NCI-H226 (cell line): ENCODE measurements at regions not wholly inside any gene's neighbourhood (a gene's known extent, or its start where the extent isn't known, plus 50 kb on each side); places are given as distances from the start of the nearest gene placed in this dataset.

Experiments
- DNase-seq: peaks from one replicate; pipeline ENCODE4 v3.0.0-alpha.2; 2015

- DNase-seq = no peak
These were observed 77.6 kb downstream of the PCDH1 start for GRCh38 chr5:141800617-141801016.

GRCh38 chr5:141799507-141800167 lies 78.6 kb downstream of the PCDH1 start:
- DNase-seq = no peak

- DNase-seq = no peak
These were observed 80.8 kb downstream of the PCDH1 start for GRCh38 chr5:141797425-141797824.

- no peak for DNase-seq
These were observed 82.8 kb downstream of the PCDH1 start for GRCh38 chr5:141795421-141795820.

- no peak for DNase-seq
These were observed 84.3 kb downstream of the PCDH1 start for GRCh38 chr5:141793881-141794280.

- no peak for DNase-seq
These were observed 84.8 kb downstream of the PCDH1 start for GRCh38 chr5:141793403-141793802.

GRCh38 chr5:141790630-141791029 lies 87.6 kb downstream of the PCDH1 start:
- DNase-seq = no peak

- DNase-seq = no peak
These were observed 88.9 kb downstream of the PCDH1 start for GRCh38 chr5:141789330-141789729.

- no peak for DNase-seq
These were observed 89.8 kb downstream of the PCDH1 start for GRCh38 chr5:141788296-141788970.

- DNase-seq = no peak
These were observed 90.8 kb downstream of the PCDH1 start for GRCh38 chr5:141787376-141787775.

GRCh38 chr5:141786700-141787099 lies 91.5 kb downstream of the PCDH1 start:
- no peak for DNase-seq

- no peak for DNase-seq
These were observed 92.5 kb downstream of the PCDH1 start for GRCh38 chr5:141785711-141786110.

- no peak for DNase-seq
These were observed 93.1 kb downstream of the PCDH1 start for GRCh38 chr5:141785135-141785534.

- no peak for DNase-seq
These were observed 93.7 kb downstream of the PCDH1 start for GRCh38 chr5:141784529-141784928.

- DNase-seq = peak; percentile 33
These were observed 94.3 kb downstream of the PCDH1 start for GRCh38 chr5:141783947-141784296.

GRCh38 chr5:141783005-141783946 lies 94.9 kb downstream of the PCDH1 start:
- no peak for DNase-seq

- no peak for DNase-seq
These were observed 96.3 kb downstream of the PCDH1 start for GRCh38 chr5:141781910-141782309.

GRCh38 chr5:141780952-141781781 lies 97.0 kb downstream of the PCDH1 start:
- no peak for DNase-seq

- DNase-seq = no peak
These were observed 97.8 kb downstream of the PCDH1 start for GRCh38 chr5:141780240-141780951.

GRCh38 chr5:141779503-141779973 lies 97.5 kb upstream of the ARAP3 start:
- DNase-seq = peak; percentile 58

GRCh38 chr5:141778683-141779082 lies 96.7 kb upstream of the ARAP3 start:
- DNase-seq = peak; percentile 9

GRCh38 chr5:141778206-141778605 lies 96.2 kb upstream of the ARAP3 start:
- DNase-seq = peak; percentile 97
